Neural progenitor cell (in vitro differentiated cells): ENCODE measurements at regions not wholly inside any gene's neighbourhood (a gene's known extent, or its start where the extent isn't known, plus 50 kb on each side); places are given as distances from the start of the nearest gene placed in this dataset.

Source experiments
- CTCF ChIP-seq: fragments of 200-600 bp; sonication (generic); IDR thresholded peaks from 2 replicates; pipeline ENCODE4 v1.5.1; 2017; ENCODE audit warnings: antibody characterized with exemption, mild to moderate bottlenecking
- EZH2 ChIP-seq: fragments of 200-600 bp; sonication (generic); IDR thresholded peaks from 2 replicates; pipeline ENCODE4 v1.6.1; 2017; ENCODE audit warnings: antibody characterized with exemption, mild to moderate bottlenecking, moderate library complexity
- EZH2phosphoT487 ChIP-seq: fragments of 200-600 bp; sonication (generic); IDR thresholded peaks from 2 replicates; pipeline ENCODE4 v1.6.1; 2017; ENCODE audit warnings: antibody characterized with exemption

- TF ChIP-seq CTCF (no peak), EZH2phosphoT487 (no peak), EZH2 (no peak)
Measured at GRCh38 chr14:92266216-92266615, 56.7 kb upstream of the SLC24A4 start.
